NCI-H748 (cell line): ENCODE measurements at regions not wholly inside any gene's neighbourhood (a gene's known extent, or its start where the extent isn't known, plus 50 kb on each side); places are given as distances from the start of the nearest gene placed in this dataset.

Source experiments
- DNase-seq: peaks from one replicate; lab custom pipeline; 2025; ENCODE audit not compliant: unreplicated experiment; lab: John Stamatoyannopoulos, UW

GRCh38 chr3:79917561-79917960 lies 149.8 kb upstream of the ROBO1 start:
- no peak for DNase-seq

GRCh38 chr3:79910337-79910736 lies 142.5 kb upstream of the ROBO1 start:
- DNase-seq: no peak

- no peak for DNase-seq
These were observed 138.3 kb upstream of the ROBO1 start for GRCh38 chr3:79906106-79906505.

GRCh38 chr3:79902151-79902550 lies 134.4 kb upstream of the ROBO1 start:
- DNase-seq: no peak

- no peak for DNase-seq
These were observed 131.1 kb upstream of the ROBO1 start for GRCh38 chr3:79898907-79899306.

- DNase-seq: no peak
These were observed 128.3 kb upstream of the ROBO1 start for GRCh38 chr3:79896086-79896485.

- DNase-seq: no peak
These were observed 119.4 kb upstream of the ROBO1 start for GRCh38 chr3:79887213-79887612.

- DNase-seq: no peak
These were observed 118.4 kb upstream of the ROBO1 start for GRCh38 chr3:79886204-79886603.

- no peak for DNase-seq
These were observed 117.6 kb upstream of the ROBO1 start for GRCh38 chr3:79885407-79885806.

GRCh38 chr3:79884354-79884753 lies 116.6 kb upstream of the ROBO1 start:
- DNase-seq: no peak

- DNase-seq: no peak
These were observed 113.6 kb upstream of the ROBO1 start for GRCh38 chr3:79881431-79881830.

GRCh38 chr3:79878708-79879107 lies 110.9 kb upstream of the ROBO1 start:
- no peak for DNase-seq

GRCh38 chr3:79874646-79875045 lies 106.8 kb upstream of the ROBO1 start:
- no peak for DNase-seq

- DNase-seq: no peak
These were observed 104.7 kb upstream of the ROBO1 start for GRCh38 chr3:79872483-79872882.

- DNase-seq: no peak
These were observed 103.9 kb upstream of the ROBO1 start for GRCh38 chr3:79871656-79872055.

- no peak for DNase-seq
These were observed 102.5 kb upstream of the ROBO1 start for GRCh38 chr3:79870313-79870620.

- DNase-seq: no peak
These were observed 101.9 kb upstream of the ROBO1 start for GRCh38 chr3:79869461-79870312.

GRCh38 chr3:79866162-79866561 lies 98.4 kb upstream of the ROBO1 start:
- DNase-seq: no peak

GRCh38 chr3:79864077-79864476 lies 96.3 kb upstream of the ROBO1 start:
- no peak for DNase-seq

GRCh38 chr3:79848876-79849275 lies 81.1 kb upstream of the ROBO1 start:
- DNase-seq: no peak

GRCh38 chr3:79847928-79848327 lies 80.1 kb upstream of the ROBO1 start:
- DNase-seq: no peak

- DNase-seq: peak; percentile 5
These were observed 78.5 kb upstream of the ROBO1 start for GRCh38 chr3:79846148-79846933.
